Progenitor cell of endocrine pancreas (in vitro differentiated cells): ENCODE measurements at regions not wholly inside any gene's neighbourhood (a gene's known extent, or its start where the extent isn't known, plus 50 kb on each side); places are given as distances from the start of the nearest gene placed in this dataset.

ENCODE experiments used
- DNase-seq: peaks from one replicate; pipeline ENCODE4 v3.0.0; 2021; ENCODE audit warnings: low spot score; ENCODE audit not compliant: unreplicated experiment
- H3K27ac Mint-ChIP-seq: 2 replicates; pipeline ENCODE4 v1.8.0; 2021; ENCODE audit warnings: mild to moderate bottlenecking, moderate library complexity, mixed read lengths
- H3K27me3 Mint-ChIP-seq: 2 replicates; pipeline ENCODE4 v1.8.0; 2021; ENCODE audit warnings: mixed read lengths
- H3K36me3 Mint-ChIP-seq: 2 replicates; pipeline ENCODE4 v1.8.0; 2022; ENCODE audit warnings: mixed read lengths; ENCODE audit not compliant: insufficient read depth
- H3K4me1 Mint-ChIP-seq: 2 replicates; pipeline ENCODE4 v1.8.0; 2021; ENCODE audit warnings: low read depth, mixed read lengths
- H3K4me3 Mint-ChIP-seq: 2 replicates; pipeline ENCODE4 v1.8.0; 2021; ENCODE audit warnings: low read depth, mild to moderate bottlenecking, moderate library complexity, mixed read lengths
- H3K9me3 Mint-ChIP-seq: 2 replicates; pipeline ENCODE4 v1.8.0; 2021; ENCODE audit warnings: low read depth, mixed read lengths
- CTCF ChIP-seq: fragments of 200-600 bp; sonication (generic); IDR thresholded peaks from one replicate; pipeline ENCODE4 v1.5.0; 2021; ENCODE audit warnings: antibody characterized with exemption, mild to moderate bottlenecking; ENCODE audit not compliant: unreplicated experiment

GRCh38 chr10:105398202-105398601 lies 757.1 kb downstream of the SORCS3 start:
- no peaks in the 10 kb centered on the region for H3K27me3 Mint-ChIP-seq
- no peak for TF ChIP-seq CTCF
- no peak overlapping the region for H3K4me3 Mint-ChIP-seq
- H3K9me3 Mint-ChIP-seq, result peaks cover 3% of the 10 kb centered on the region
- H3K27ac Mint-ChIP-seq, result no peak overlapping the region
- DNase-seq, result no peak
- H3K36me3 Mint-ChIP-seq, result no peaks in the 10 kb centered on the region
- peaks cover 3% of the 10 kb centered on the region for H3K4me1 Mint-ChIP-seq

GRCh38 chr10:105391670-105392351 lies 750.7 kb downstream of the SORCS3 start:
- TF ChIP-seq CTCF, result no peak
- no peak overlapping the region for H3K27ac Mint-ChIP-seq
- H3K9me3 Mint-ChIP-seq, result no peaks in the 10 kb centered on the region
- H3K36me3 Mint-ChIP-seq, result no peaks in the 10 kb centered on the region
- no peak overlapping the region for H3K4me3 Mint-ChIP-seq
- no peaks in the 10 kb centered on the region for H3K27me3 Mint-ChIP-seq
- H3K4me1 Mint-ChIP-seq, result peaks cover 2% of the 10 kb centered on the region
- no peak for DNase-seq

- no peak overlapping the region for H3K4me3 Mint-ChIP-seq
- H3K36me3 Mint-ChIP-seq, result peaks cover 1% of the 10 kb centered on the region
- no peak overlapping the region for H3K27ac Mint-ChIP-seq
- TF ChIP-seq CTCF, result no peak
- no peaks in the 10 kb centered on the region for H3K27me3 Mint-ChIP-seq
- no peak for DNase-seq
- H3K4me1 Mint-ChIP-seq, result no peaks in the 10 kb centered on the region
- H3K9me3 Mint-ChIP-seq, result no peaks in the 10 kb centered on the region
These were observed 746.9 kb downstream of the SORCS3 start for GRCh38 chr10:105387971-105388370.

- DNase-seq, result no peak
- peaks cover 1% of the 10 kb centered on the region for H3K36me3 Mint-ChIP-seq
- no peaks in the 10 kb centered on the region for H3K4me1 Mint-ChIP-seq
- TF ChIP-seq CTCF, result no peak
- no peak overlapping the region for H3K4me3 Mint-ChIP-seq
- no peak overlapping the region for H3K27ac Mint-ChIP-seq
- H3K27me3 Mint-ChIP-seq, result no peaks in the 10 kb centered on the region
- H3K9me3 Mint-ChIP-seq, result no peaks in the 10 kb centered on the region
These were observed 742.9 kb downstream of the SORCS3 start for GRCh38 chr10:105383978-105384377.

GRCh38 chr10:105370692-105371091 lies 729.6 kb downstream of the SORCS3 start:
- Mint-ChIP-seq H3K4me1 (no peaks in the 10 kb centered on the region), H3K27ac (no peak overlapping the region), H3K4me3 (no peak overlapping the region), H3K9me3 (no peaks in the 10 kb centered on the region), H3K27me3 (no peaks in the 10 kb centered on the region), H3K36me3 (no peaks in the 10 kb centered on the region)
- DNase-seq, result no peak
- no peak for TF ChIP-seq CTCF
